Gastrocnemius medialis (tissue), 4 donors: ENCODE measurements at regions not wholly inside any gene's neighbourhood (a gene's known extent, or its start where the extent isn't known, plus 50 kb on each side); places are given as distances from the start of the nearest gene placed in this dataset.

Experiments
- ATAC-seq, 2 donors: fragments of 150-250 bp; one replicate each; pipeline ENCODE4 v1.9.1; 2016
- DNase-seq, 2 donors: peaks; one replicate each; pipeline ENCODE4 v3.0.0-alpha.2; 2019
- H3K27ac ChIP-seq, 4 donors: fragments of 200-600 bp; sonication (generic); 1 replicate in 1 of 4; 2 replicates in 3 of 4; pipeline ENCODE4 v1.5.1; 2016 to 2018; ENCODE audit warnings: mild to moderate bottlenecking in 2 of 4, moderate library complexity in 1 of 4
- H3K27me3 ChIP-seq, 3 donors: fragments of 200-600 bp; sonication (generic) in 2 of 3; 1 replicate in 1 of 3; 2 replicates in 2 of 3; pipeline versions ENCODE4 v1.5.1 to v1.6.0; 2016 to 2019; ENCODE audit warnings: mild to moderate bottlenecking in 1 of 3, moderate library complexity in 1 of 3
- H3K36me3 ChIP-seq, 2 donors: fragments of 200-600 bp; sonication (generic) in 1 of 2; one replicate each; pipeline ENCODE4 v1.5.1; 2017 to 2018
- H3K4me1 ChIP-seq, 2 donors: fragments of 200-600 bp; sonication (generic) in 1 of 2; one replicate each; pipeline ENCODE4 v1.5.1; 2016 to 2017; ENCODE audit warnings: mild to moderate bottlenecking in 2 of 2
- H3K4me3 ChIP-seq, 4 donors: fragments of 200-600 bp; sonication (generic) in 3 of 4; 1 replicate in 1 of 4; 2 replicates in 3 of 4; pipeline ENCODE4 v1.5.1; 2016 to 2019; ENCODE audit warnings: mild to moderate bottlenecking in 2 of 4
- H3K9me3 ChIP-seq, 3 donors: fragments of 200-600 bp; sonication (generic) in 2 of 3; 1 replicate in 1 of 3; 2 replicates in 2 of 3; pipeline ENCODE4 v1.5.1; 2016 to 2019
- POLR2A ChIP-seq, 2 donors: fragments of 450-650 bp; IDR thresholded peaks; one replicate each; pipeline ENCODE4 v1.6.1; 2017; ENCODE audit warnings: antibody characterized with exemption in 2 of 2, mild to moderate bottlenecking in 2 of 2, moderate library complexity in 2 of 2
- in situ Hi-C, 4 donors: fragments of 200-750 bp; cut with MboI; loops; one replicate each; pipeline versions ENCODE4 v1.15.0 to v1.8.0; 2017; ENCODE audit warnings: low sequenced_read_pairs in 4 of 4
- intact Hi-C: fragments of 100-400 bp; cut with DNase I; formaldehyde crosslinking; loops from one replicate; pipeline ENCODE4 v1.15.1; 2023; ENCODE audit warnings: low total_unique reads
- TF ChIP-seq, protein P1 (sequence below), 5 experiments: fragments of 450-650 bp in 3 of 5; fragments of 200-600 bp in 2 of 5; sonication (generic) in 2 of 5; IDR thresholded peaks in 4 of 5; conservative IDR thresholded peaks in 1 of 5; 1 replicate in 4 of 5; 2 replicates in 1 of 5; pipeline ENCODE4 v1.5.1; 2016 to 2019; ENCODE audit warnings: antibody characterized with exemption in 5 of 5, mild to moderate bottlenecking in 3 of 5, moderate library complexity in 3 of 5

DNA sequence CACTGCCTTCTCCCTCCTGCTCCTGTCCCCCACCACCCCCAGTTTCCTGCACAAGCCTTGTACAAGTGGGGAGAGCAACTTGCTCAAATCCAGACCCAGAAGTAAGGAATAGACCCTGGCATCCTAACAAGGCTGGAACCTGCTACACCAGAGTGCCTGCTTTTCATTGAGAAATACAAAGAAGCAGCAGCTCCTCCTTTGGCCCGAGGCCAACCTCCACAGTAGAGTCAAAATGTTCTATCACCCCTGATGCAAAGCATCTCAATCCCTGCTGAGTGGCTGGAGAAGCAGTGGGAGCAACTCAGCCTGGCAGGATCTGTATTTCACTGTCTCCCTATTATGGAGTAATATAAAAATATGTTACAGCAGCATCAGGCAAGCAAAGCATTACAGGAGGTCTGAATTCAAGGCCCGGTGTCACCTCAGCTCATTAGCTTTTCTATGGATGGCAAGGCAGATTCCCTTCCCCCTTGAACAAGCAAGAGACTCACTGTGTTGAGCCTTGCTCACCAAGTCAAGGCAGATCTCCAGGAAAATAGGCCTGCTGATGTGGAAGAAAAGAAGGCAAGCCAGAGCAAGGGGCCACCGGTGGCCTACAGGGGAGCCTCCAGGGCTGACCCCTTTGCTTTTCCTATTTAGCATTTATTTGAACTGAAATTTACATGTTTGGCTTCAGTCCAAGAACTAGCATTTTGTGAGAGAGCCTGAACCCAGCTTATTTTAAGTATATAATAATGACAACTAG lies 186.3 kb upstream of the EGLN3 start:
- in situ Hi-C loops = no loop called here
- no peaks in the 10 kb centered on the region for H3K36me3 ChIP-seq
- no peak overlapping the region for H3K4me3 ChIP-seq
- intact Hi-C loops = no loop called here
- ATAC-seq (no peak), DNase-seq (no peak)
- peaks cover 0 to 5% of the 10 kb centered on the region in 2 donors for H3K4me1 ChIP-seq
- no peak overlapping the region for H3K27ac ChIP-seq
- no peaks in the 10 kb centered on the region for H3K27me3 ChIP-seq
- TF ChIP-seq, protein P1, sequence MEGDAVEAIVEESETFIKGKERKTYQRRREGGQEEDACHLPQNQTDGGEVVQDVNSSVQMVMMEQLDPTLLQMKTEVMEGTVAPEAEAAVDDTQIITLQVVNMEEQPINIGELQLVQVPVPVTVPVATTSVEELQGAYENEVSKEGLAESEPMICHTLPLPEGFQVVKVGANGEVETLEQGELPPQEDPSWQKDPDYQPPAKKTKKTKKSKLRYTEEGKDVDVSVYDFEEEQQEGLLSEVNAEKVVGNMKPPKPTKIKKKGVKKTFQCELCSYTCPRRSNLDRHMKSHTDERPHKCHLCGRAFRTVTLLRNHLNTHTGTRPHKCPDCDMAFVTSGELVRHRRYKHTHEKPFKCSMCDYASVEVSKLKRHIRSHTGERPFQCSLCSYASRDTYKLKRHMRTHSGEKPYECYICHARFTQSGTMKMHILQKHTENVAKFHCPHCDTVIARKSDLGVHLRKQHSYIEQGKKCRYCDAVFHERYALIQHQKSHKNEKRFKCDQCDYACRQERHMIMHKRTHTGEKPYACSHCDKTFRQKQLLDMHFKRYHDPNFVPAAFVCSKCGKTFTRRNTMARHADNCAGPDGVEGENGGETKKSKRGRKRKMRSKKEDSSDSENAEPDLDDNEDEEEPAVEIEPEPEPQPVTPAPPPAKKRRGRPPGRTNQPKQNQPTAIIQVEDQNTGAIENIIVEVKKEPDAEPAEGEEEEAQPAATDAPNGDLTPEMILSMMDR (IDR thresholded peaks at IDR 0.05 in 4 of 5, conservative IDR thresholded peaks at IDR 0.05 in 1 of 5) = no peak
- TF ChIP-seq POLR2A (IDR thresholded peaks at IDR 0.05) = no peak
- no peaks in the 10 kb centered on the region for H3K9me3 ChIP-seq

DNA sequence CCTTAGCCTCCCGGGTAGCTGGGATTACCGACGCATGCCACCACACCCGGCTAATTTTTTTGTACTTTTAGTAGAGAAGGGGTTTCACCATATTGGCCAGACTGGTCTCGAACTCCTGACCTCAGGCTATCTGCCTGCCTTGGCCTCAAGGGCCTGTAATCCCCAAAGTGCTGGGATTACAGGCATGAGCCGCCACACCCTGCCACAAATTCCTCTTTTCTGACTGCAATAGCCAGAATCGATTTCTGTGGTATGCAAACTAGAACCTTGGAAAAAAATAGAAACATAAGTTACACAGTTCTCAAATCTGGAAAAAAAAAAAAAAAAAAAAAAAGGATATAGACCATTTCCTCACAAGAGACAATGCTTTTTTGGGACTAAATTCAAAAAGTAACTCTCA lies 184.6 kb upstream of the EGLN3 start:
- Histone ChIP-seq H3K4me3 (no peak overlapping the region), H3K36me3 (no peaks in the 10 kb centered on the region), H3K4me1 (peaks cover 11 to 12% of the 10 kb centered on the region in 2 donors), H3K27ac (no peak overlapping the region), H3K9me3 (no peaks in the 10 kb centered on the region), H3K27me3 (no peaks in the 10 kb centered on the region)
- in situ Hi-C loops = no loop called here
- DNase-seq (no peak), ATAC-seq (no peak)
- intact Hi-C loops = no loop called here
- no peak for TF ChIP-seq POLR2A (IDR thresholded peaks at IDR 0.05)
- TF ChIP-seq, protein P1 (IDR thresholded peaks at IDR 0.05 in 4 of 5, conservative IDR thresholded peaks at IDR 0.05 in 1 of 5) = no peak

GRCh38 chr14:34134484-34134883 lies 183.6 kb upstream of the EGLN3 start:
- in situ Hi-C loops = no loop called here

DNA sequence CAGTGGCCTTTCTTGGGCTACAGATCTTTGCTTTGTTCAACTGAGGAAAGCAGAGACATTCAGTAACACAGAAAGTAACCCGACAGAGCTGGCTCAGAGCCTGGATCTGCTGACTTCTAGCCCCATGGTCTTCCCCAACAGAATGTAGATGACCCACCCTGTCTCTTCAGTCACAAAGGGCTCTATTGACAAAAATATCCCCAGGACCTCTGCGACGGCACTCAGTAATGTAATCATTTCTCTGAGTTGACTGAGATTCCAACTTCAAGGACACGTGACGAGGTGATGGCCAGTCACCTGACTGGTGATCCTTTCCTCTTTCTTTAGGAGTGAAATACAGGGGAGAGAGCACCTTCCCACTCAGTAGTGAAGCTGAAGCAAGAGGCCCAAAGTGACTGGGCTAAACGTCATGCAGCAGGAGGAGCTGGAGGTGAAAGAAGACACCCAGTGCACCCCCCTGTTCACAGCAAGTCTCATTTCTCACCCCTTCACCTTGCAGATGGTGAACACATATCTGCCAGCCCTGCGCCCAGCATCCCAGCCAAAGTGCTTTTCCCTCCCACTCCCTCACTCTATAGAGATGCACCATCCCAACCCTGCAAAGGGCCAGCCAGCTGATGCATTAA lies 179.2 kb upstream of the EGLN3 start:
- in situ Hi-C loops (no loop called here), intact Hi-C loops (loop anchor here (1.0 to 5.0 kb wide), 4 partner anchors 42 to 367 kb away; no protein-coding TSS in a partner anchor)
- H3K4me1 ChIP-seq = peaks cover 35 to 40% of the 10 kb centered on the region in 2 donors
- H3K4me3 ChIP-seq = no peak overlapping the region
- no peaks in the 10 kb centered on the region for H3K36me3 ChIP-seq
- H3K9me3 ChIP-seq = no peaks in the 10 kb centered on the region
- ATAC-seq = peak; percentile 29 to 62
- H3K27ac ChIP-seq = peak overlapping the region; percentile 89 to 93 (median 92)
- TF ChIP-seq, protein P1 (IDR thresholded peaks at IDR 0.05 in 4 of 5, conservative IDR thresholded peaks at IDR 0.05 in 1 of 5) = no peak
- peak; percentile 17 to 25 for TF ChIP-seq POLR2A (IDR thresholded peaks at IDR 0.05)
- H3K27me3 ChIP-seq = no peaks in the 10 kb centered on the region
- peak; percentile 29 to 76 for DNase-seq

More at GRCh38 chr14:34134484-34134883, 183.6 kb upstream of the EGLN3 start:
- intact Hi-C loops = loop anchor here (5.0 kb wide), 2 partner anchors 38 to 363 kb away; no protein-coding TSS in a partner anchor
- ATAC-seq (no peak), DNase-seq (no peak)
- TF ChIP-seq POLR2A (IDR thresholded peaks at IDR 0.05) = no peak
- TF ChIP-seq, protein P1 (IDR thresholded peaks at IDR 0.05 in 4 of 5, conservative IDR thresholded peaks at IDR 0.05 in 1 of 5) = no peak
- Histone ChIP-seq H3K4me1 (peaks cover 17 to 20% of the 10 kb centered on the region in 2 donors), H3K36me3 (no peaks in the 10 kb centered on the region), H3K4me3 (no peak overlapping the region), H3K27ac (no peak overlapping the region), H3K9me3 (no peaks in the 10 kb centered on the region), H3K27me3 (no peaks in the 10 kb centered on the region)
